GM21529 (cell line): ENCODE measurements at regions not wholly inside any gene's neighbourhood (a gene's known extent, or its start where the extent isn't known, plus 50 kb on each side); places are given as distances from the start of the nearest gene placed in this dataset.
A peak's percentile ranks its signal among the peaks of the same experiment; 100 is the strongest.

Experiments
- ATAC-seq: cut with Tn5 transposase; IDR thresholded peaks from one replicate; pipeline ENCODE4 v1.9.1; 2021; ENCODE audit not compliant: unreplicated experiment

- ATAC-seq: no peak
Measured at GRCh38 chr6:121810158-121811032, 374.9 kb downstream of the GJA1 start.

DNA sequence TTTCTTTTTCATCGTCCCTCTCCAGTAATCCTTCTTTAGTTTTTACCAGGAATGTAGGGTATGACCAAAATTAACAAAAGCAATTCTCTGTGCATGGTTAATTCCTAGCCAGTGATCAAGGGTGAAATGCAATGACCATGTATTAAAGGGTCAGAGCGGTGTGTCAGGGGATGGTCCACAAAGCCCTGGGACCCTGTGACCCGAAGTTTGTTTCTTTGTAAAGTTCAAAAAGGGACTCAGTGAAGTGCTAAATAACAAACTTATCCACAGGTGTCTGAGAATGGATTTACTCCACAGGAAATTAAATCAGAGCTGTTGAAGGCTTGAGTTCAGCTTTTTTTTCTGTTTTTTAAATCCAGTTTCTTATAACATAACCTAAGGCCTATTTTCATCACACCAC lies 375.7 kb downstream of the GJA1 start:
- ATAC-seq: no peak

- no peak for ATAC-seq
Measured at GRCh38 chr6:121816361-121816760, 380.9 kb downstream of the GJA1 start.

GRCh38 chr6:121816906-121817540 lies 381.6 kb downstream of the GJA1 start:
- no peak for ATAC-seq

GRCh38 chr6:121823437-121823851 lies 388.0 kb downstream of the GJA1 start:
- no peak for ATAC-seq

DNA sequence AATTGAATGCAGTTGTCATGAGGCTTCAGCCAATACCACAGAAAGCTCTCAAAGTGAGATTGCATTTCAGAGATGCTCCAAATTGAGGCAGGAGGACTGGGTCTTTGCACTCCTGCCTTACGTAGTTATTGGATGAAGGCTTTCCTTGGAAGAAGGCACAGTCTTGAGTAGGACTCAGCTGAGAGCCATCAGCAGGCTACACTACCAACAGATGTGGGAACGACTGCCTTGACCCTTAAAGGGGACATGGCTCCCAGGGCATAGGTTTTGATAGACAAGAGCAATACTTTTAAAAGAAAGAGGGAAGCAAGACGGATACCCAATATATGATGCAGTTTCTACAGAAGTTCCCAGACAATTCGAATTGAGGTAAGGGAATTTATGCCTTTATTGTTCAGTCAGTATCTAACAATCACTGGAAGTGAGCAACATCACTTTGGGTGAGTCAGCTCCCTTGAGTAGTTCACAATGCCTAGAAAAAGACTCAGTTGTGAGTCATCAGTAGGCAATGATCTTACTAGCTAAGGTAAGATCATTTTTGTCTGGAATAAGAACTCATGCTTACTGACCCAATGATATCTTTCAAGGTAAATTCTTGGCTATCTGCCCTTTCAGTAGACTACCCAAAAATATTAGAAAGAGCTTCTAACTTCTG lies 390.8 kb downstream of the GJA1 start:
- no peak for ATAC-seq

DNA sequence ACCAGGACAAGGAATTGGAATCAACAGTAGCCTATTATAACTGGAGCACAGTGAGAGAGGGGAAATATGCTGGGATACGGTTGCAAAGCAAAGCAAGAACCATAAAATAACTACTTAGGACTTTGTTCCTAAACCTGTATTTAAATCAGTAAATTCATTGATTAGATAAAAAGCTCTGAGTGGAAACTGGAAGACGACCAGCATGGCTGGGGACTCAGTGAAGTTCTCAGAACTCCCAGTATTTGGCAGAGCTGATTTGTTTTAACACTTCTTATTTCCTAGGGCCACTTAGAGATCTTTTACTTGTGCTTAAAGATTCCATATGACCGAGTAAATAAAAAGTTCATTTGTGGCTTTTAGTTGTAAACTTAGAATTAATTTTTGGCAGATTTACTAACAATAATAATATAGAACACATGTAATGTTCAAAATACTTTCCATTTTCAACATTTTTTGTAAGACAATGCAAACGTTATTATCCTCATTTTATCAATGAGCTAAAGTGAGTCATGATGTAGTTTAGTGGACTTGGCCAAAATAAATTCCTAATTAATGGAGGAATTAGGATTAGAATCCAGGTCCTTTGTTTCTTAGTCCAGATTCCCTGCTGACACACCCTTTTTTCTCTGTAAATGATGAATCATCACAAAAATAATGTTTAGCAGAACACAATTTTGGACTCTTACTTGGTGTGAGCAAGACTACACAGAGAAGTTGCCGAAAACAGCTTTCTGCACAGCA lies 392.9 kb downstream of the GJA1 start:
- no peak for ATAC-seq

GRCh38 chr6:121830736-121831135 lies 395.3 kb downstream of the GJA1 start:
- no peak for ATAC-seq

- ATAC-seq: no peak
Measured at GRCh38 chr6:121835662-121836061, 400.2 kb downstream of the GJA1 start.

GRCh38 chr6:121837545-121838229 lies 402.2 kb downstream of the GJA1 start:
- no peak for ATAC-seq

GRCh38 chr6:121838842-121839241 lies 403.4 kb downstream of the GJA1 start:
- ATAC-seq: no peak

- no peak for ATAC-seq
Measured at GRCh38 chr6:121839896-121840295, 404.4 kb downstream of the GJA1 start.

DNA sequence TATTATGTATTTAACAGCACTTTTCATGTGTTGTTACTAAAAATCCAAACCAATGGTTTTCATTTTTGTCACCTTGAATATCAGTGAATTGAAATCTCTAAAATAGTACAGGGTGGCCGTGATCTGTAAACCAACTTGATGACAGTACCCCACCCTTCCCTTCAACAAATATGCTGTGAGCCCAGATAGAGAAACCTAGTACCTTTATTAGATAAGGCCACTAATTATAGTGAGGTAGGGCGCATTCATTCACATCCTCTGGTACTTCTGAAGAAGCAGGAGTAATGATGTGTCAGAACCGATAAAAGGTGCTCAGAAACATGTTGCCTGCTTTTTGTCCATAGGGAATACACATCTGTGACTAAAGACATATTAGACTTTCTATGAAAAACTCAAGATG lies 409.5 kb downstream of the GJA1 start:
- no peak for ATAC-seq

DNA sequence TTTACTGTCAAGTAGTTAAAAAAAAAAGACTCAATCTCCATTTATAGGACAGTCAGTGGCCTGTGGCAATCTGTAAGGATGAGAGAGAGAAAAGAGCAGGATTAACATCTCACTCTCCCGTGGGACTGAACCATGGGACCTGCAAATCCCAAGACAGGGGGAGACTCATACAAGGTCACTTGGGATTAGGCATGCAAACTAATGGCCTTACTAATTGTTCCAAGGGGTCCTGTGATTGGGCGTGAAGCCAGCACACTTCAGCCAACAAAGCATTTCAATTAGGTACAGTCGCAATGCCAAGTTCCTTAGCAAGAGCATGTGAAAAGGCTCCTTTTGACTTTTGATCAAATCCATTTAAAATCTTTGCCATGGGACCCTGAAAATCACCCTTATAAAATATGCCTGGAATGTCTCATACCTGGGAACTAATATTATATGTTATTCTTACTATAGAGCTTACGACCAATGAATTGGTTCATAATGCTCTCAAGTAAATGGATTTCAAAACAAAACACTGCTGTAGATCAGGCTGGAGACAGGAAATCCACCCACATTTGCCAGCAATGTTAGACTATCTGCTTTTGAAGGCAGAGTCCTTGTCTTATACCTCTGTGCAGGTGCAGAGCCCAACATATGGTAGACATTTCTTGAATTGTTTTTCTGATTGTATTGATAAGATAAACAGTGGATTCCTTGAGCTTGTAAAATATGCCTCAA lies 412.5 kb downstream of the GJA1 start:
- ATAC-seq: no peak

GRCh38 chr6:121848523-121849255 lies 413.2 kb downstream of the GJA1 start:
- ATAC-seq: no peak

DNA sequence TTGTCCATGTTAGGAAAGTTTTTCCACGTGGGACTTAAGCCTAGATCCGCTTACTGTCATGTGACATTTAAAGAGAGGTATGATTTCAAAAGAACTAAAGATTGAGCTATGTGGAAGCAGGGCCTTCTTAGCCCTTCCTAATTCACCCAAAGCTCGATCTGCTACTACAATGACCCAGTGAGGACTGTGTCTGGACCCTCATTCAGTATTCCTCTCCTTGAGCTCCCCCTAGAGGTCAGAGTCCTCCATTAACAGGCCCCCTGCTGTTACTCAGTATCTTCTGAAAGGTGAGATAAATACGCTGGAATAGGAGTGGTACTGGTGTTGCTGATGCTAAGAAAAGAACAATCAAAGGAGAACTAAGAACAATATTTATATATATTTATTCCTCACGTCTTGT lies 414.0 kb downstream of the GJA1 start:
- peak; percentile 84 for ATAC-seq

DNA sequence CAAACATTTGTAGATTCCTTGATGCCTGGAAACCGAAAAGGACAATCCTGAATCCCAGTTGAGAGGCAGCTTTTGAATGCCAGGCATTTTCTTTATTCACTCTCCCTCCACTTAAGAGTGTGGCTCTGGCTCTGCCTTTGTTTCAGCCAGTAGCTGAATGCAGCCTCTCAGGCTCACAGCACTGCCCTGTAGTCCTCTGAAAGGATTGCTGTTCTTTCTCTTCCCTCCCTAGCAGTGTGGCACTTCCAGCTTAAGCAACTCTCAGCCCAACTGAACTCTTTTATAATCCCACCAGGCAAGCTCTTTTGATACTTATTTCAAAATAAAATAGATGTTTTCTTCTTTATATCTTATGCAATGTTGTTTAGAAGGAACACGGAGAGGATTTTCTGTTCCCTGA lies 415.6 kb downstream of the GJA1 start:
- no peak for ATAC-seq

DNA sequence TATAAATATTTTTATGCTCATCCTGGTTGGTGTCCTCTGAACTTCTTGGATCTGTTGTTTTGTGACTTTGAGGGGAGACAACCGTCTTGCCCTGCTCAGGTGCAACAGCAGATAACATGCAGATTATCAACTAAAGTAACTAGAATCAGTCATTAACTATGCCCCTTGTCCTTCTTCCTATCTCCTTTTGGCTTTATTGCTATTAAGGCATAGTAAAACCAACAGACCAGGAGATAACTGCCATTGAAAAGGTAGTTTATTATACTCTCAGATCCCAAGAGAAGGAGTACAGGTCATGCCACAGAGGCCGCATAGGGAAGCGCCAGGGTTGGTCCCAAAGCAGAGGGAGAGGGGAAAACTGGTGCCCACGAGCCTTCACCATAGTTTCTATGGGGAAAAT lies 418.2 kb downstream of the GJA1 start:
- no peak for ATAC-seq

DNA sequence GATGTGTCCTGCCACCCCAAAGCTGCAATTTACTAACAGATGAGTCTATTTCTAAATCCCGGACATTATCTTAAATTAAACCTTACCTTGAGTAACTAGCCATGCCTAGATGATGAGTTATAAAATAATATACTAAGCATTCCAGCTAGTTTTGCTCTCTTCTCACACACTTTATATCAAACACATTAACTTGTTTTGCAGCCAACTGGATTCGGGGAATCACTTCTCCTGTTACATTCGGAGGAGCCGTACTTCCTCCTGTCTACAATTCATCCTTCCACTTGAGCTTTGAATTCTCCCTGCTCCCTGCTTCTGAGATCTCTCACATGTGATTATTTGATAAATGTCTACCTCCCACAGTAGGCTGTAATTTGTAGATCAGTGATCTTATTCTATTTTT lies 420.1 kb downstream of the GJA1 start:
- ATAC-seq: no peak
